ENCODE measurements at regions not wholly inside any gene's neighbourhood (a gene's known extent, or its start where the extent isn't known, plus 50 kb on each side); places are given as distances from the start of the nearest gene placed in this dataset.

GRCh38 chr18:73766910-73767515 is 380.6 kb downstream of the FBXO15 start:
- TF ChIP-seq POLR2A (IDR thresholded peaks at IDR 0.05), result no peak
- no peak for TF ChIP-seq CTCF (IDR thresholded peaks at IDR 0.05)
